HG03095 (cell line): ENCODE measurements at regions not wholly inside any gene's neighbourhood (a gene's known extent, or its start where the extent isn't known, plus 50 kb on each side); places are given as distances from the start of the nearest gene placed in this dataset.

Source experiments
- ATAC-seq: cut with Tn5 transposase; IDR thresholded peaks from one replicate; pipeline ENCODE4 v1.9.1; 2021; ENCODE audit warnings: moderate library complexity; ENCODE audit not compliant: unreplicated experiment

- ATAC-seq: no peak
Observed at GRCh38 chr2:6054161-6054671, 362.0 kb downstream of the SOX11 start.

GRCh38 chr2:6060992-6061663, 368.9 kb downstream of the SOX11 start:
- no peak for ATAC-seq

GRCh38 chr2:6064757-6065156, 372.6 kb downstream of the SOX11 start:
- ATAC-seq: no peak

DNA sequence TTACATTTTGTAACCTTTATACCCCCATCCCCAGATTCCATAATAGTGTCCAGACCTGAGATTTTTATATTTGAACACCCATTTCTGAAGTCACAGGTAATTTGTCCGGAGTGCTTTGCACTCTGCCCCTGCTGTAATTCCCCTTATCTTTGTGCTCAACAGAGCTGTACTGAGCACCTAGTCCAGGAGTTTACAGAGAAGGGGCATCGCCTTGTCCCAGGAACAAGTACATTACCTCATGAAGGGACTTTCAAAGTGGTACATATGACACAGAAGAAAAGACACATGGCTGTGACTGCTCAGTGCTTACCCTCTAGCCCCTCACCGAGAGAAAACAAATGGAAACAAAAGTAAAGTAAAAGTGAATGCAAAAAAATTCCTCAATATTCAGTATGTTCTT, 373.5 kb downstream of the SOX11 start:
- no peak for ATAC-seq

DNA sequence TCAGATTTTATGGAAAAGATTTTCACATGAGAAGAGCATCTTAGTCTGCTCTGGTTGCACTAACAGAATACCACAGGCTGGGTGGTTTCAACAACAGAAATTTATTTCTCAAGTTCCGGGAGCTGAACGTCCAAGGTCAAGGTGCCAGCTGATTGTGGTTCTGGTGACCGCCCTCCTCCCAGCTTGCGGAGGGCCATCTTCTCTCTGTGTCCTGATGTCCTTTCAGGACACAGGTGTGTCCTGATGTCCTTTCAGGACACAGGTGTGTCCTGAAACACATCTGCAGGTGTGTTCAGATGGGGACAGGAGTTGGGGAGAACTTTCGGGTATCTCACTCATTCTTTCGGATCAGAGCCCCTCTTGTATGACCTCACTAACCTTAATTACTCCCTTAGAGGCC, 374.9 kb downstream of the SOX11 start:
- ATAC-seq: no peak

GRCh38 chr2:6067806-6068205, 375.6 kb downstream of the SOX11 start:
- ATAC-seq: no peak

DNA sequence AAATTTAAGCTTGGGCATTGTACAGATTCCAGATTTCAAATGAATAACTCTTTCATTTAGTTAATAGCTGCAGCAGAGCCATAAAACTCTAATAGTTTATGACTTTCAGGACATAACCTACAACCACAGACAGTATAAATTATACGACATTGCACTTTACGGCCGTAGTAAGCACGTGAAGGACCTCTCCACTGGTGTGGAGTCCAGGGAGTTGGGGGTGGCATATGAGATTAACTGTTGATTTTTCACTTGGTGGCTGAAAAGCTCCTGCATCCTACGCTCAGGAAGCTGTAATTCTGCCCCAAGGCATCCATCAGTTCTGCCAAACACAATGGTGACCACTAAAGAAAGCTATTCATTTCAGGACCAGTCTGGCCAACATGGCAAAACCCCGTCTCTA, 376.2 kb downstream of the SOX11 start:
- ATAC-seq: no peak

DNA sequence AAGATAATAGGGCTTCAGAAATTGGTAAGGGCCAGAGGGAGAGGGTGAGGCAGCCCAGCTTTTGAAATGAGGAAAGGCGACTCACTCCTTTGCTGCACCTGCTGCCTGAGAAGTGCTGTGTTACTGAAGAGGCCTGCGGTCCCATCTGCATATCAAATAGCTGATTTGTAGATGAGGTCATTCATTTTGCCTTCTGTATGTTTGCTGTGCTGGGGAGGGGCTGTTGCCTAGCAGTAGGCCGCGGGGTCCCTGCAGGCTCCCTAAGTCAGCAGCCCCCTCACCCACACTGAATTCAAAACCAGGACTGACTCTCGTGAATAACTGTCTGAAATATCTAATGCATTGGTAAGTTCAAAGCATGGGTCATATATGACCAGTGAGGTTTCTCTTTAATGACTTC, 377.2 kb downstream of the SOX11 start:
- no peak for ATAC-seq

GRCh38 chr2:6071519-6071918, 379.3 kb downstream of the SOX11 start:
- ATAC-seq: no peak

- no peak for ATAC-seq
Observed at GRCh38 chr2:6072276-6072675, 380.1 kb downstream of the SOX11 start.

GRCh38 chr2:6072768-6073167, 380.6 kb downstream of the SOX11 start:
- no peak for ATAC-seq

DNA sequence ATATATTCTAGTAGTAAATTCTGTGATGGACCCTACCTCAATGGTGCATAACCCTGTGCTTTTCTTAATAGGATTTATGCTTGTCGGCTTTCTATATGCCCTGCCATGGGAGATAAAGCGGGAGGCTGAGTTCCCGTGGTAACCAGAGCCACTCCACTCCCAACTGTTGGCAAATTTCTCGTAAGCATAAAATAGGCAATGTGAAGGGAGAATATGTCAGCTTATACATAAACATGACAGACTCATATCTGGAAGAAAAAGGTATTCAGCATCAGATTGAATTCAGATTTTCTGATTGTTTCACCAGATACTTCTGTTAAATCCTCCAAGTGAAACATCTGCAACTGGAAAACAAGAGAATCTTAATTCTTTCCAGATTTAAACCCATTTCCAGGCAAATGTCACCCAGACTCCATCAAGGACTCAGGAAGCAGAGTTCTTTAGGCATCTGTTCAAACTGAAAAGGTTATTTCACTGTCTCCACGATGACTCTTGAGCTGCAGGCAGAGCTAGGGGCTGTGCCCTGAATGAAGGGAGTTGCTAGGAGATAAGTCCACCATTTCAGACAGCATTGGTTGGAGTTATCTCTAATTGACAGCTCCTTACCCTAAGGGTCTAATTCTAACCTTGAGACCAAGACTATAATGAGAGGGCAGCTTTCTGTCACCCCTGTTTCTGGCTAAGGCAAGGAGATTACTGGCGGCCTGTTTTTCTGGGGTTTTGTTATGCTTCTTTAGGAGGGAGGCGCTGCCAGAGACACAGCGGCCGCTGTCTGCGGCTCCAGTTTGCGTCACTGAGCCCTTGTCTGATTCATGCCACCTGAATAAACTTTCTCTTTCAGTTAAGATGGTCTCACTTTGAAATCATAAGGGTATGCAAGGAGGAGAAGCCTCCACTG, 381.3 kb downstream of the SOX11 start:
- no peak for ATAC-seq

DNA sequence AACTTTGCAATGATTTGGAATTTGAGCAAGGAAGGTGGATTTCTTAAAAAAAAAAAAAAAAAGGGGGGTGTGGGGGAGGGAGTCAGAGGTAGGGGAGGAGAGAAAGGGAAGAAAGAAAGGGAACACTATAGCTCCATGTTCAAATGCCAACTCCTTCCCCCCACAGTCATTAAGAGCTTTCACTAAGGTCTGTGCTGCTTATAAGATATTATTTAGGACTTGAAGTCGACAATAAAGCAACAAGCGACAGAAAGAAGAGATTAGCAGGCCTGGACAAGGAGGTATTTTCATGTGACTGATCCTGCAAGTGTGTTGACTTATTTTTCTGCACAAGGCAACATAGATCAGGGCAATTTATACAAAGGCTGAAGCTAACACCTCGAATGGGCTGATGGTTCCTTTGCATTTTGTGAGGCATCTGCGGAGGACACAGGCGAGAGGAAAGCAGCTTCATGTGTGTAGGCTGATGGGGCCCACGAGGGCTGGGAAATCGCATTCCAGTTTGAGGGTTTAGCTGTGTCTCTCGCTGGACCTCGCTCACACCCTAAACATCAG, 382.0 kb downstream of the SOX11 start:
- no peak for ATAC-seq

DNA sequence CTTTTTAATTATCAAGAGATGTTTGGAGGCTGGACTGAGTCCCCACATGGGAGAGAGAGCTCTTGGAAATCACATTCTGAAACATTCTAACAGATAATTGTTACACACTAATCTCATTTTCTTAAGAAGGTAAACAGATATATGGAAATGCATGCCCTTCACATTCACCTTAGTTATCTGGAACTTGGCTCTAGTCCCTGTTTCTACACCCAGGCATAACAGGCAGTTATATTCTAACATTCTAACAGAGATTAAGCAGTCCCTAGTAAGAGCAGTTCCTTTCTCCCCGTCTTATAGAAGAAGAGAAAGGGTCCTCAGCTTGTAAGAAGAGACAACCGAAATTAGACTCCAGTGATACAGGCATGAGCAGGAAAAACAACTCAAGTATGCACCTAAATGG, 385.4 kb downstream of the SOX11 start:
- ATAC-seq: no peak

DNA sequence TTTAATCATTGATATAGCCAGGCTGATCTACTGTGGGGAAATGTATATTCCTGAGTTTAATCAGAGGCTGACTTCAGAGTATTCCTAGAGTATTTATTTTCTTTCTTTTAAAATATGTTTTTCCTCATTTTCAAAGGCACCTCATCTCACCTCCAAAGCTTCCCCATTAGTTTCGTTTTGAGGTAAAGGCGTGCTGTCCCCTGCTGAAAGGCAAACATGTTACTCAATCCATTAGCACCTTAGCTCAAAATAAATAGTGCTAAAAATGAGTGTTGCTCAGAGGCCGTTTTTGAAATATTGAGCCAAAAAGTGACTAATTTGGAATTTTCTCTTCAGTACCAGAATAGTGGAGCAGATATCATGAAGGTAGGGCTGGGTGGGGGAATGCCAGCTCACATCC, 386.2 kb downstream of the SOX11 start:
- ATAC-seq: no peak

GRCh38 chr2:6079405-6079804, 387.2 kb downstream of the SOX11 start:
- ATAC-seq: no peak

DNA sequence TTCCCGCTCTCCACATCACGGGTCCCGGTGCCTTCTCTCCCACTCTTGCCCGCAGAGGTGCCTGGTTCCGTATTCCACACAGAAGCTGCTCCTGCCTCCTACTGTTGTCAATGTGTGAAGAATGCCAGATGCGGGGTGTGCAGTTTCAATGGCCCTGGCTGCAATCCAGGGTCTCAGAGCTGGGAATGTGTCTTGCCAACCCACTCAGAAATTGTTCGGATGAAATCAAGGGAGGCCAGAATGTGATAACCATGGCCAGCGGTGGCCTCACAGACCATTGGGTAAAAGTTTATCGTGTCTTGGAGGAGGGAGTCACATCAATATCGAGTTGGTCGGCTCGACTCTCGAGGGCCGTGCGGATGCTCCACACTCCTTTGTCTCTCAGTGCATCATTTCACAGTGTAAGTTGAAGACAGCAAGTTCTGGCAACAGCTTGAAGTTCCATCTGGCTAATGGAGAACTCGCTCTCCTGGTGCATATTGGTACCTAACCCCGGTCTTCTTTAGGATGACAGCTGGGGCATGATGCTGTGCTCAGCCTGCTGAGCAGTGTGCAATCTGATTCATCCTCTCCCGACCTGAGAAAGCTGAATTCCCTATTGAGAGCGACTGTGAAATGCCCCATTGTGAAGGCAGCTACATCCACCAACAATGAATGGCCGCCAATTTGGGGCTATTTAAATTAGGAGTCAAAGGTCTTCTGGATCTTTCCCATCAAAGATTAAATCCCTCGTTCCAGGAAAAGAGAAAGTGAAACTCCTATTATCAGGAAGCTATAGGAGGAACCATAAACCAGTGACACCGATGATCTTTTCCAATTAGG, 389.0 kb downstream of the SOX11 start:
- no peak for ATAC-seq

- ATAC-seq: no peak
Observed at GRCh38 chr2:6081955-6082624, 389.9 kb downstream of the SOX11 start.

- ATAC-seq: no peak
Observed at GRCh38 chr2:6082625-6083018, 390.4 kb downstream of the SOX11 start.

DNA sequence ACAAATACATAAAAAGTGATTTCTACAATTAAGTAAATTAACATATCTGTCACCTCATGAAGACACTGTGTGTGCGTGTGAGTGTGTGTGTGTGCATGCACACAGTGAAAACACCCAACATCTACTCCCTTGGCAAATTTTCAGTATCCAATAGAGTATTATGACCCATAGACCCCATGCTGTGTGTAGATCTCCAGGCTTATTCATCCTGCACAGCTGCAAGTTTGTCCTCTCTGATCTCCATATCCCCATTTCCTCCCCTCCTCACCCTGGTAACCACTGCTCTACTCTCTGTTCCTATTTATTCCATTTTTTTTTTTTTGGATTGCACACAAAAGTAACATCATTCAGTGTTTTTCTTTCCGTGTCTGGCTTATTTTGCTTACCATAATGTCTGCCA, 391.0 kb downstream of the SOX11 start:
- no peak for ATAC-seq

DNA sequence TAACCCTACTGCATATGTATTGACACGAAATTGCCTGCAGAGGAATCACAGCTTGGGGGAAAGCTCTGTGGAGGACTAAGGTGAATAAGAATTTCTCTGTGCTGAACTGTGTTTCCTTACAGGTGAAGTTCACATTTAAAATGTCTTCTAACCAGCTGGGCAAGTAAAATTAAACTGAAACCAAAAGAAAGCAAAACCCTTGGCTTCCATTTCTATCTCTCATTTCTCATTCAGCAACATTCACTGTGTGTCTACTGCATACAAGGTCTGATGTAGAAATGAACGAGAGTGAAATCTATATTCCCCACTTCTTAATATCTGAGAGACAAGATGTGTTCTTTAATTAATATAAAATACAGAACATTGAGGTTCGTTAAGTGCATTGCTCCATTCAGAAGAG, 397.3 kb downstream of the SOX11 start:
- no peak for ATAC-seq
